NCI-H748 (cell line): ENCODE measurements at regions not wholly inside any gene's neighbourhood (a gene's known extent, or its start where the extent isn't known, plus 50 kb on each side); places are given as distances from the start of the nearest gene placed in this dataset.
A peak's percentile ranks its signal among the peaks of the same experiment; 100 is the strongest.
"Not testable (repeated sequence)": the region's sequence is repeated elsewhere in the genome, so short reads cannot be mapped to it uniquely, and the experiment has no call there.

ENCODE experiments used
- DNase-seq: peaks from one replicate; lab custom pipeline; 2025; ENCODE audit not compliant: unreplicated experiment; lab: John Stamatoyannopoulos, UW

- no peak for DNase-seq
These were observed 198.9 kb downstream of the IPMK start for GRCh38 chr10:58068809-58069208.

- no peak for DNase-seq
These were observed 200.7 kb downstream of the IPMK start for GRCh38 chr10:58066979-58067378.

- no peak for DNase-seq
These were observed 201.6 kb downstream of the IPMK start for GRCh38 chr10:58066126-58066525.

GRCh38 chr10:58065529-58065815 is 202.2 kb downstream of the IPMK start:
- no peak for DNase-seq

GRCh38 chr10:58064714-58065528 is 202.8 kb downstream of the IPMK start:
- peak; percentile 41 for DNase-seq

- DNase-seq = peak; percentile 3
These were observed 203.7 kb downstream of the IPMK start for GRCh38 chr10:58063861-58064480.

- DNase-seq = not testable (repeated sequence)
These were observed 209.0 kb downstream of the IPMK start for GRCh38 chr10:58058683-58059082.

- DNase-seq = no peak
These were observed 212.8 kb downstream of the IPMK start for GRCh38 chr10:58054881-58055280.

GRCh38 chr10:58052772-58053171 is 214.9 kb downstream of the IPMK start:
- DNase-seq = no peak

GRCh38 chr10:58050575-58050974 is 217.1 kb downstream of the IPMK start:
- no peak for DNase-seq

GRCh38 chr10:58048936-58049335 is 218.8 kb downstream of the IPMK start:
- DNase-seq = no peak

GRCh38 chr10:58044072-58044471 is 223.6 kb downstream of the IPMK start:
- DNase-seq = no peak

GRCh38 chr10:58041901-58042300 is 225.8 kb downstream of the IPMK start:
- no peak for DNase-seq

GRCh38 chr10:58030208-58030607 is 237.5 kb downstream of the IPMK start:
- DNase-seq = no peak

- DNase-seq = no peak
These were observed 238.9 kb downstream of the IPMK start for GRCh38 chr10:58028597-58029366.

- peak; percentile 47 for DNase-seq
These were observed 240.3 kb downstream of the IPMK start for GRCh38 chr10:58027426-58027825.

- DNase-seq = peak; percentile 23
These were observed 241.7 kb downstream of the IPMK start for GRCh38 chr10:58026036-58026435.

- no peak for DNase-seq
These were observed 244.2 kb downstream of the IPMK start for GRCh38 chr10:58023341-58024073.

GRCh38 chr10:58019863-58020537 is 247.7 kb downstream of the IPMK start:
- no peak for DNase-seq

GRCh38 chr10:58017719-58018367 is 249.9 kb downstream of the IPMK start:
- DNase-seq = no peak
